ENCODE measurements at regions not wholly inside any gene's neighbourhood (a gene's known extent, or its start where the extent isn't known, plus 50 kb on each side); places are given as distances from the start of the nearest gene placed in this dataset.

GRCh38 chr14:51145246-51145645 is 50.3 kb upstream of the TRIM9 start:
- no peaks in the 10 kb centered on the region for H3K36me3 ChIP-seq (ENCODE audit: insufficient read depth in 1 of 2, low read depth in 1 of 2)
- ATAC-seq (no peak), DNase-seq (no peak)
- no peak for TF ChIP-seq CTCF (IDR thresholded peaks at IDR 0.05)
- no peaks in the 10 kb centered on the region for H3K4me1 ChIP-seq
- no peak overlapping the region for H3K4me3 ChIP-seq
- H3K27ac ChIP-seq, result no peak overlapping the region
- 83 to 84% (median 84%) methylated on average over 2 of the region's 2 CpGs for WGBS, 3 donors
- intact Hi-C loops (cut with DNase I), result no loop called here
- no peaks in the 10 kb centered on the region for H3K9me3 ChIP-seq
- H3K27me3 ChIP-seq (ENCODE audit: insufficient read depth in 3 of 3, low read length in 2 of 3), result no peaks in the 10 kb centered on the region

GRCh38 chr14:51147183-51147582 is 52.3 kb upstream of the TRIM9 start:
- H3K4me1 ChIP-seq, result no peaks in the 10 kb centered on the region
- intact Hi-C loops (cut with DNase I), result no loop called here
- no peak for ATAC-seq
- no peaks in the 10 kb centered on the region for H3K9me3 ChIP-seq
- WGBS, 3 donors, result 43 to 89% (median 59%) methylated on average over 1 of the region's 1 CpG
- TF ChIP-seq CTCF (IDR thresholded peaks at IDR 0.05), result no peak
- no peaks in the 10 kb centered on the region for H3K36me3 ChIP-seq (ENCODE audit: insufficient read depth in 1 of 2, low read depth in 1 of 2)
- H3K4me3 ChIP-seq, result no peak overlapping the region
- DNase-seq, result no peak
- no peaks in the 10 kb centered on the region for H3K27me3 ChIP-seq (ENCODE audit: insufficient read depth in 3 of 3, low read length in 2 of 3)
- H3K27ac ChIP-seq, result no peak overlapping the region

GRCh38 chr14:51155326-51155725 is 60.4 kb upstream of the TRIM9 start:
- H3K36me3 ChIP-seq (ENCODE audit: insufficient read depth in 1 of 2, low read depth in 1 of 2), result no peaks in the 10 kb centered on the region
- H3K27me3 ChIP-seq (ENCODE audit: insufficient read depth in 3 of 3, low read length in 2 of 3), result no peaks in the 10 kb centered on the region
- no peaks in the 10 kb centered on the region for H3K9me3 ChIP-seq
- TF ChIP-seq CTCF (IDR thresholded peaks at IDR 0.05), result no peak
- H3K4me1 ChIP-seq, result no peaks in the 10 kb centered on the region
- ATAC-seq (no peak), DNase-seq (no peak)
- intact Hi-C loops (cut with DNase I), result loop anchor here in 1 of 2 donors (5.0 kb wide), 1 partner anchor 72 kb away; no protein-coding TSS in a partner anchor
- no peak overlapping the region for H3K27ac ChIP-seq
- H3K4me3 ChIP-seq, result no peak overlapping the region
- WGBS, 3 donors, result 80 to 94% (median 81%) methylated on average over 2 of the region's 2 CpGs

- Histone ChIP-seq H3K27me3 (ENCODE audit: insufficient read depth in 3 of 3, low read length in 2 of 3) (no peaks in the 10 kb centered on the region), H3K4me1 (no peaks in the 10 kb centered on the region), H3K36me3 (ENCODE audit: insufficient read depth in 1 of 2, low read depth in 1 of 2) (no peaks in the 10 kb centered on the region), H3K9me3 (no peaks in the 10 kb centered on the region), H3K27ac (no peak overlapping the region), H3K4me3 (no peak overlapping the region)
- no peak for DNase-seq
- intact Hi-C loops (cut with DNase I), result loop anchor here in 1 of 2 donors (5.0 kb wide), 1 partner anchor 70 kb away; no protein-coding TSS in a partner anchor
- no peak for ATAC-seq
- TF ChIP-seq CTCF (IDR thresholded peaks at IDR 0.05), result no peak
Observed at GRCh38 chr14:51157012-51157411, 62.1 kb upstream of the TRIM9 start.

- Histone ChIP-seq H3K4me1 (no peaks in the 10 kb centered on the region), H3K27me3 (ENCODE audit: insufficient read depth in 3 of 3, low read length in 2 of 3) (no peaks in the 10 kb centered on the region), H3K4me3 (no peak overlapping the region), H3K27ac (no peak overlapping the region), H3K9me3 (no peaks in the 10 kb centered on the region), H3K36me3 (ENCODE audit: insufficient read depth in 1 of 2, low read depth in 1 of 2) (no peaks in the 10 kb centered on the region)
- 52 to 68% (median 53%) methylated on average over 2 of the region's 2 CpGs for WGBS, 3 donors
- no peak for DNase-seq
- ATAC-seq, result no peak
- TF ChIP-seq CTCF (IDR thresholded peaks at IDR 0.05), result no peak
- intact Hi-C loops (cut with DNase I), result no loop called here
Observed at GRCh38 chr14:51160871-51161270, 66.0 kb upstream of the TRIM9 start.
